NCI-H1092 (cell line): ENCODE measurements at regions not wholly inside any gene's neighbourhood (a gene's known extent, or its start where the extent isn't known, plus 50 kb on each side); places are given as distances from the start of the nearest gene placed in this dataset.
"Not testable (repeated sequence)": the region's sequence is repeated elsewhere in the genome, so short reads cannot be mapped to it uniquely, and the experiment has no call there.

ENCODE experiments used
- DNase-seq: peaks from one replicate; lab custom pipeline; 2025; lab: John Stamatoyannopoulos, UW

- no peak for DNase-seq
Measured at GRCh38 chr1:173342736-173343135, 134.4 kb upstream of the PRDX6 start.

- DNase-seq: no peak
Measured at GRCh38 chr1:173344034-173344743, 132.9 kb upstream of the PRDX6 start.

DNA sequence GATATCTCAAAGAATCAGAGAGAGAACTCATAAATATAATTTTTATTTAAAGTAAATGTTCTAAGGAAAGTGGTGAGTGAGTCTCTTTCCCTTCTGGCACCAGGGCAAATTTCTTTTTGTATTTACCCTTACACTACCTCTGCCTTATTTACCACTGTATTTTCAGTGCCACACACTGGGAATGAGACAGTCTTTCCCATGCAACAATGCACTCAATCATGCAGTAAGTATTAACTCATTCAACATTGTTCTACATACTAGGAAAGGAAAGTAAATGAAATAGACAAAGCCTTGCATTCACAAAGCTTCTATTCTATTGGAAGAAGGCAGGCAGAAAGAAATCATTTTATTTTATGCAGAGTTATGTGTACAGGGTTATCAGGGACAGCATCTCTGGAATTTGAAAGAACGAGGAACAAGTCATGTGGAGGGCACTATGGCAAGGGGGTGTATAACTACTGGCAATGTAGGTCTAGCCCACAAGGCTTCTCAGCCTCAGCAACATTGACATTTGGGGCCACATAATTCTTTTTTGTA lies 129.8 kb upstream of the PRDX6 start:
- no peak for DNase-seq

DNA sequence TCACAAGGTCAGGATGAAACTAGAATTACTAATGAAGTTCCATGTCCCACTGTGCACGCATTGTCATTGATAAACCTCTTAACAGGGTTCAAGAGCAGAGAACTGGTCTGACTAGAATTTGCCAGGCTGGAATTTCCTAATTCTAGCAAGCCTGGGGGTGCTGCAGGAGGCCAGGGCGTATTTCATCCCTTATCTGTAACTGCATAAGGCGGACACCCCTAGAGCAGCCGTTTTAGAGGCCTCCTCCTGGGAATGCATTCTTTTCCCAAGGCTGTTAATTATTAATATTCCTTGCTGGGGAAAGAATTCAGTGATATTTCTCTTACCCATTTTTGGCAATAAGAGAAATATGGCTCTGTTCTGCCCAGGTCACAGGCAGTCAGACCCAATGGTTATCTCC lies 124.5 kb upstream of the PRDX6 start:
- DNase-seq: not testable (repeated sequence)

DNA sequence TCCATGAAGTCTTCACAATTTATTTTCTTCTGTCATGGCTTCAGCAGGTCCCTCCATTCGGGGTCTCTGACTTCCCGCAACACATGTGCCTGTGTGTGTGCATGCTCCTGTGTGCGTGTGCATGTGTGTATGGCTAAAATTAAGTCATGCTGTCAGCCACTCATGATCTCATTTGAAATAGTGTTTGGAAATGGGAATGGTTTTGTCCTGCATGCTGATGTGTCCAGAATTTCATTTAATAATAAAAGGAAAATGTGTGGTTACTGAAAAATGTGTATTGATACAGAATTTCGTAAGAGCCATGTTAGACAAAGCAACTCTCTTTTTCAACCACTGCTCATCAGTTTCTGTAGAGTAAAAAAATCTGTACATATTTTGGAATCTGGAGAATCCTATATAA lies 123.8 kb upstream of the PRDX6 start:
- DNase-seq: no peak

GRCh38 chr1:173354937-173355280 lies 122.2 kb upstream of the PRDX6 start:
- no peak for DNase-seq

- no peak for DNase-seq
Measured at GRCh38 chr1:173355281-173356031, 121.7 kb upstream of the PRDX6 start.

GRCh38 chr1:173356191-173356762 lies 120.9 kb upstream of the PRDX6 start:
- no peak for DNase-seq

- DNase-seq: no peak
Measured at GRCh38 chr1:173360487-173361063, 116.6 kb upstream of the PRDX6 start.

- DNase-seq: no peak
Measured at GRCh38 chr1:173362543-173362942, 114.6 kb upstream of the PRDX6 start.

DNA sequence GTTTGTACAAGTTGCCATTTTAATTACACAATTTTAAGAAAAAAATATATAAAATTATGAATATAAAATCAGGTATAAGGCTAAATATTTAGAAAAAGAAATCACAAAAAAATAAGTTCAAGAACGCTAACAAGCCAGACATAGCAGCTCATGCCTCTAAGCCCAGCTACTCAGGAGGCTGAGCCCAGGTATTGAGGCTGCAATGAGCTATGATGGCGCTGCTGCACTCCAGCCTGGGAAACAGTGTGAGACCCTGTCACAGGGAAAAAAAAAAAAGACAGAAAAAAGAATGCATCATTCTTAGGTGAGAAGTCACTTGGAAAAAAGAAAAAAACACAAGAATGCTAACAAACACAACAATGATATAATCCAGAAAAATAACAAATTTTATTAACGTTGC lies 112.3 kb upstream of the PRDX6 start:
- DNase-seq: no peak

DNA sequence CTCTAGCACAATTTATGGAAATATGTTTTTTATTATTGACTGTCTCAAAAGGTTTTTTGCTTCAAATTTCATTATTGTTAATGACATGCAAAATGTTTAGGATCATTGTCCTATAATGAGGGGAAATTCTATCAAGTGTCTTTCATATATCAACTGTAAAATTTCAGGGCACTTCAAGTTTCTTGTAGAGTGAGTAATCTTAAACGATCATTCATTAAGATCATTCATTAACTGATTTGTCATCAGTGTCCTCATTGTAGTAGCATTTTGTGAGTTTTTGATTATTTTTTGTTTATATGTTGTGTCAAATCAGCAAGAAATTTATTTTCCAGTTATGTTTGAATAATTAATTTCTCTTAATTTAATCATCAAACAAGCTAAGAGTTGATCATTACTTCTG lies 111.8 kb upstream of the PRDX6 start:
- DNase-seq: no peak

DNA sequence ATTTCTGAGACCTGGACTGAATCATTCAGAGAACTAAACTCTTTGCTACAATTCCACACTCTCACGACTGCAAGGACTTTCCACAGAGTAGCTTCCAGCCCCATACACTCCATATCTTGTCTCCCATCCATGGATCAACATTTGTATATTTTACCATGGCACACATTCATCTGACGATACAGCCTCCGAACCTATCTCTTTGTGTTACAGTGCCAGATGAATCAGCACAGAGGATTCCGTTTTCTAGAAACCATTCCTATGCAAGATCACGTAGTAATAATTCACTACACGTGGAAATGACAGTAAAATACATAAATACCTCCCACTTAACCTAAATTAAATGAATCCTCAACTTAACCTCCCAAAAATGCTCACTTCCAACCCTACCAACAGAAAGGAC lies 110.0 kb upstream of the PRDX6 start:
- no peak for DNase-seq

GRCh38 chr1:173370586-173370985 lies 106.5 kb upstream of the PRDX6 start:
- not testable (repeated sequence) for DNase-seq

GRCh38 chr1:173376065-173376464 lies 101.1 kb upstream of the PRDX6 start:
- not testable (repeated sequence) for DNase-seq

- no peak for DNase-seq
Measured at GRCh38 chr1:173377266-173377665, 99.9 kb upstream of the PRDX6 start.

DNA sequence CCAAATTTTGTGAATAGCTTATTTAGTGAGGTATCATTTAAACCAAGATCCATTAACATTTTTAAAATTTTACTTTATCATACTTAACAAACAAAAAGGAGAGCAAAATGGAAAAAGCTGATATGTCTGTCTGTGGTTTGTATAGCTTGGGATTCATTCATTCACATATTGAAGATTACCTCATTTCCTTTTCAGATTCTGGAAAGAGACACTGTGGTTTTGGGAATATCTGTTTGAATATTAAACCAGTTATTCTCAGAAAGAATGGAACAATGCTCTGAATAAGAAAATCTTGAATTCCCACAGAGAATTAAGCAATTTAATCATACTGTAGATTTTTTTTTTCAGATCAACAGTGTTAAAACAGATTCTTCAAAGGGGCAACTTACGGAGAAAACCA lies 93.8 kb upstream of the PRDX6 start:
- DNase-seq: no peak

GRCh38 chr1:173388352-173388751 lies 88.8 kb upstream of the PRDX6 start:
- DNase-seq: no peak

- DNase-seq: no peak
Measured at GRCh38 chr1:173392895-173393658, 84.1 kb upstream of the PRDX6 start.

DNA sequence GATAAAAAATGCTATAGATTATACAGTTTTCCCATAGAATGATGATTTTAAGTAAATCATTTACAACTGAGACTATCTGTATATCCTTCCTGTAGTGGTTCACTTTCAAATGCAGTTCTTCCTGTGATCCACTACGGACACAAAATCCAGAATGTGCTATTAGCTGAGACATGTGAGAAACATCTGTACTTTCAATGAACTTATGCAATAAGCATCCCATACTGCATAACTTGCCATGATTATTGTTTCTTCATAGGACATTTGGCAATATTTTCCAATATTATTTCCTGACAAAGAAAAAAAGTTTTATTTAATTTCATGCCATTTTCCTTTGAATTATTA lies 83.5 kb upstream of the PRDX6 start:
- no peak for DNase-seq

DNA sequence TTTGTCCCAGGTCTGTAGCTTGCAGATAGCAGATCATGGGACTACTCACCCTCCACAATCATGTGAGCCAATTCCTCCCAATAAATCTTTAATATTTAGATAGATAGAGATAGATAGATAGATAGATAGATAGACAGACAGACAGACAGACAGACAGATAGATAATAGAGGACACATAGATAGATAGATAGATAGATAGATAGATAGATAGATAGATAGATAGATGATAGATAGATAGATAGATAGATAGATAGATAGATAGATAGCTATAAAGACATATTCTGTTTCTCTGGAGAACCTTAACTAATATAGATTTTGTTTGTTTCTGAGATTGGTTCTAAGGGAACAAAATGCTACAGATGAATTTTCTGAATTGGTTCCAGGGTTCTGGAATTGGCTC lies 82.3 kb upstream of the PRDX6 start:
- DNase-seq: not testable (repeated sequence)

- DNase-seq: no peak
Measured at GRCh38 chr1:173395762-173396161, 81.4 kb upstream of the PRDX6 start.
